ENCODE measurements at regions not wholly inside any gene's neighbourhood (a gene's known extent, or its start where the extent isn't known, plus 50 kb on each side); places are given as distances from the start of the nearest gene placed in this dataset.
"Not testable (repeated sequence)": the region's sequence is repeated elsewhere in the genome, so short reads cannot be mapped to it uniquely, and the experiment has no call there.

DNA sequence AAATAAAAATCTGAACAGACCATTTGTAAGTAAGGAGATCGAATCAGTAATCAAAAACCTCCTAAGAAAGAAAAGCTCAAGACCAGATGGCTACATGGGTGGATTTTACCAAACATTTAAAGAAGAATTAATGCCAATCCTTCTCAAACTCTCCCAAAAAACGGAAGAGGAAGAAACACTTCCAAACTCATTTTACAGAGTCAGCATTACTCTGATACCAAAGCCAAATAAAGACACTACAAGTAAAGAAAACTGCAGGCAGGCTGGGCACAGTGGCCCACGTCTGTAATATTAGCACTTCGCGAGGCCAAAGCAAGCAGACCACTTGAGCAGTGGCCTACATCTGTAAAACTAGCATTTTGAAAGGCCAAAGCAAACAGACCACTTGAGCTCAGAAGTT is 159.8 kb downstream of the DPY19L2 start:
- DNase-seq (ENCODE audit: low spot score), result no peak
- TF ChIP-seq CTCF (IDR thresholded peaks at IDR 0.05), result no peak
- no peak overlapping the region for H3K4me3 ChIP-seq
- no peak overlapping the region for H3K27ac ChIP-seq

GRCh38 chr12:63499567-63499966 is 168.7 kb downstream of the DPY19L2 start:
- DNase-seq (ENCODE audit: low spot score), result no peak
- Histone ChIP-seq H3K4me3 (no peak overlapping the region), H3K27ac (no peak overlapping the region)
- no peak for TF ChIP-seq CTCF (IDR thresholded peaks at IDR 0.05)

GRCh38 chr12:63498239-63498638 is 170.1 kb downstream of the DPY19L2 start:
- TF ChIP-seq CTCF (IDR thresholded peaks at IDR 0.05), result no peak
- no peak for DNase-seq (ENCODE audit: low spot score)
- H3K4me3 ChIP-seq, result no peak overlapping the region
- H3K27ac ChIP-seq, result no peak overlapping the region

DNA sequence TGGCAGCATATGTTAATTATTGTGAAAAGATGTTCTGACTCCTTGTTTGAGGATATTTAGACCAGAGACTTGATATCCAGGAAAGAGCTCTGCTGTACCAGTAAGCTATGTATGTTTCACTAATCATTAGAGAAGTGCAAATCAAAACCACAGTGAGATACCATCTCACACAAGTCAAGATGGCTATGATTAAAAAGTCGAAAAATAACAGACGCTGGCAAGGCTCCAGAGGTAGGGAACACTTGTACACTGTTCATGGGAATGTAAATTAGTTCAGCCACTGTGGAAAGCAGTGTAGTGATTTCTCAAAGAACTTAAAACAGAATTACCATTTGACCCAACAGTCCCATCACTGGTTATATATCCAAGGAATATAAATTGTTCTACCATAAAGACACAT is 171.6 kb downstream of the DPY19L2 start:
- TF ChIP-seq CTCF (IDR thresholded peaks at IDR 0.05), result no peak
- DNase-seq (ENCODE audit: low spot score), result no peak
- Histone ChIP-seq H3K4me3 (no peak overlapping the region), H3K27ac (no peak overlapping the region)

GRCh38 chr12:63495974-63496373 is 172.3 kb downstream of the DPY19L2 start:
- TF ChIP-seq CTCF (IDR thresholded peaks at IDR 0.05), result no peak
- DNase-seq (ENCODE audit: low spot score), result no peak
- no peak overlapping the region for H3K4me3 ChIP-seq
- no peak overlapping the region for H3K27ac ChIP-seq

GRCh38 chr12:63493357-63493756 is 174.9 kb downstream of the DPY19L2 start:
- not testable (repeated sequence) for H3K27ac ChIP-seq; H3K4me3 ChIP-seq; DNase-seq (ENCODE audit: low spot score)

GRCh38 chr12:63480186-63480585 is 188.1 kb downstream of the DPY19L2 start:
- TF ChIP-seq CTCF (IDR thresholded peaks at IDR 0.05), result no peak
- DNase-seq (ENCODE audit: low spot score), result no peak
- Histone ChIP-seq H3K4me3 (no peak overlapping the region), H3K27ac (no peak overlapping the region)

DNA sequence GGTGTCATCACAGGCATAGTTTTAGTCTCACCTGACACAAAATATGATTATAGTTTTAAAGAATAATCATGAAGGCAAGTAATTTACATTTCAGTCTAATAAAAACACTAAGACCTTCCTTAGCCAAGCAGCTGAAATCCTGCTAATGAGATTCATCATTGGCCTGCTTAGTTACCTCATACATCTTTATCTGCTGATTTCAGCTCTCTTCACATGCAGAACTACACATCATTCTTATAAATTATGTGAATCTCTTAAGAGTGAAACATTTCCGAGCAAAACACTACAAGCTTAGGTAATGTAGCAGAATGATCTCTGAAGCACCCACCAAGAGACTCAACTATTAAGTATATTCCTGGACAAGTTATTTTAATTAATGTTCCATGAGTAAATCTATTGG is 198.1 kb downstream of the DPY19L2 start:
- H3K27ac ChIP-seq, result no peak overlapping the region
- H3K4me3 ChIP-seq, result no peak overlapping the region
- TF ChIP-seq CTCF (IDR thresholded peaks at IDR 0.05), result no peak
- DNase-seq (ENCODE audit: low spot score), result no peak
